NK-92 treated with Interleukin-12 subunit alpha and Interleukin-12 subunit beta, amount 100 ng/mL, for 24 hours (cell line): ENCODE measurements at regions not wholly inside any gene's neighbourhood (a gene's known extent, or its start where the extent isn't known, plus 50 kb on each side); places are given as distances from the start of the nearest gene placed in this dataset.
"Not testable (repeated sequence)": the region's sequence is repeated elsewhere in the genome, so short reads cannot be mapped to it uniquely, and the experiment has no call there.

Experiments
- DNase-seq: peaks from one replicate; lab custom pipeline; 2025; lab: John Stamatoyannopoulos, UW

DNA sequence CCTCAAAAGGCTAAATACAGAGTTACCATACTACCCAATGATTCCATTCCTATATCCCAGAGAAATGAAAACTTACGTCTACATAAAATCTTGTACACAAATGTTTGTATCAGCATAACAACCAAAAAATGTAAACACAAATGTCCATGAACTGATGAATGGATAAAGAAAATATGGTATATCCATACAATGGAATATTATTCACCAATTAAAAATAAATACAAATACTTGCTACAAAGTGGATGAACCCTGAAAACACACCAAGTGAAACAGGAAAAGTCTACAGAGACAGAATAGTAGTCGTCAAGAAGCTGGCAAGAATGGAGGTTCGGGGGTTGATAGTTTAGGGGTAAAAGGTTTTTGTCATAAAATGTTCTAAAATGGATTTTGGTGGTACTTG is 54.0 kb upstream of the ANKRD28 start:
- DNase-seq: no peak

DNA sequence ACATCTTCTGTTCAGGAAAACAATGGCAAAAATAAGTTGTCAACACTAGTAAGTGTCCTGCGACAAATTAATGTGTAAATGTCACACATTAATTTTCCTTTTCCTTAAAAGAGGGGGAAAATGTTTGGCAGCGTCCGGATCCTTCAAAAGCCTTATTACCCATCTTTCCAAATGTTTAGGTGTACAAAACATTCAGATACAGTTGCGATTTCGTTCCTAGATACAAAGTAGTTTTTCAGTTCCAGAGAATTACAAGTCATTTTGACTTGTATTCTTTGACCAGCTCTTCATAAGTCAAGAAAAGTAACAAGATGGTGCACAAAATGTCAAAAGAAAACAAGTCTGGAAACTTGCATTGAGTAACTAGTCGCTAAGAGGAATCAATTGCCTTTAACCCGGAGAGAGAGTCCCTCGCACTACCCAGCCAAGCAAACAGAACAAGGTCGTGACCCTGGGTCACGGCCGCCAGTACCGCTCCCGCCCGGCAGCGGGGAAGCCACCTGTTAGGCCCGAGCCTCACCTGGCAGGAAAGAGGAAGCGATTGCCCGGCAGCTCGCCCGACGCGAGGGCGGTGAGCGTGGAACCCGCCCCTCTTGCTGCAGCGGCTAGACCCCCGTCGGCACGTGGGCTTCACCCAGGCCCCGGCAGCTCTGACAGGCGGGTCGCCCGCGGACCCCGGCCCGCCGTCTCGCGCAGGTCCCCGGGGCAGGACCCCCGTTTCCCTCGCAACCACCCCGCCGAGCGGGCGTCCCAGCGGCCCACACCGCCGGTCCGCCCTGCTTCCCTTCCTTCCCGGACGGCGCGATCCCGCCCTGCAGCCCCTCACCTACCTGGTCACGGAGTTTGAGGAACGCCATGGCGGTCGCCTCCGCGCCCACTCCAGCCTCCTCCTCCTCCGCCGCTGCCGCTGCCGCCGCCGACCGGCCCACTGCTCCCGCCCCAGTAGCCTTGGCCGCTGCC is 61.0 kb upstream of the ANKRD28 start:
- peak; percentile 44 for DNase-seq

- DNase-seq: peak; percentile 76
Measured at GRCh38 chr3:15859507-15860013, 61.8 kb upstream of the ANKRD28 start.

GRCh38 chr3:15860014-15860934 is 62.5 kb upstream of the ANKRD28 start:
- DNase-seq: peak; percentile 76

GRCh38 chr3:15861163-15861562 is 63.4 kb upstream of the ANKRD28 start:
- no peak for DNase-seq

GRCh38 chr3:15872807-15873206 is 75.0 kb upstream of the ANKRD28 start:
- DNase-seq: no peak

- DNase-seq: no peak
Measured at GRCh38 chr3:15873415-15873814, 75.6 kb upstream of the ANKRD28 start.

DNA sequence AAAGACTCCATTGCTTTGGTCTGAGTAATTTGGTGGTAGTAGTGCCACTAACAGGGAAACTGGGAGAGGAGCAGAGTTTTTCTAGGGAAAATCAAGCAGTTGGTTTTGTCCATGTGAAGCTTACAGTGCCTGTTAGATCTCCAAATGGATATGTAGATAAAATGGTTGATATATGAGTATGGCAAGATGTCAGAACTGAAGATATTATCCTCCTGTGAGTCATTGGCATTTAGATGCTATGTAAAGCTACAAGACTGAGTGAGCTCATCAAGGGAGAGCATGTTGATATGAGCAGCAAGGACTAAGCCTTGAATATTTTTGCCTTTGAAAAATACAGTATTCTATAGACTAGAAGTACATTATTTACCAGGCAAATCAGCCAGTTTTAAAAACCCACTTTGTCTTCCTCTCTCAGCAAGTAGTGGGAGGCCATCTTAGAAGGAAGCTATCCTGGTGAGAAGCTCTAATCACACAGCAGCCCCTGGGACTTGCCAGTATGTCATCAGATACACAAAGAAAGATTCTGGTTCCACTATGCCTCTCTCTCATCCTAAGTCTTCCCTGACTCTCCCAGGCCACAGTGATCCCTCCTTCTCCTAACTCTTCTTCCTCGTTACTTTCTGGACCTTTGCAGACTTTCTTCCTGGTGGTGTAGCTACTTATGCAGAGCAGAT is 77.4 kb upstream of the ANKRD28 start:
- no peak for DNase-seq

DNA sequence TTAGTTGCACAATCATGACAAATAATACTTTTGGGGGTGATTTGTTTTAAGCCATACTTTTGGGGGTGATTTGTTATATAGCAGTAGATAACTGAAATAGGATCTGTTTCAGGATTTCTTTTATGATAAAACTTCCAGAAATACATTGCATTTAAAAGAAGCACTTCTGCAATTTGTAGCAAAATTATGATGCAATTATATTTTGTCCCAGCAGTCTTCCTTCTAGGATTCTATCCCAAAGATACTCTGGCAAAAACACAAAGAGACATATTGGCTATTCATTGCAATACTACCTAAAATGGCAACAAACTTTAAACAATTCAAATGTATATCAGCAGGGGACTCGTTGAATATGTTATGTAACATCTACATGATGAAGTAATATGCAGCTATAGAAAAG is 78.9 kb upstream of the ANKRD28 start:
- DNase-seq: no peak

- DNase-seq: no peak
Measured at GRCh38 chr3:15877813-15878212, 80.0 kb upstream of the ANKRD28 start.

- not testable (repeated sequence) for DNase-seq
Measured at GRCh38 chr3:15879787-15880186, 82.0 kb upstream of the ANKRD28 start.

DNA sequence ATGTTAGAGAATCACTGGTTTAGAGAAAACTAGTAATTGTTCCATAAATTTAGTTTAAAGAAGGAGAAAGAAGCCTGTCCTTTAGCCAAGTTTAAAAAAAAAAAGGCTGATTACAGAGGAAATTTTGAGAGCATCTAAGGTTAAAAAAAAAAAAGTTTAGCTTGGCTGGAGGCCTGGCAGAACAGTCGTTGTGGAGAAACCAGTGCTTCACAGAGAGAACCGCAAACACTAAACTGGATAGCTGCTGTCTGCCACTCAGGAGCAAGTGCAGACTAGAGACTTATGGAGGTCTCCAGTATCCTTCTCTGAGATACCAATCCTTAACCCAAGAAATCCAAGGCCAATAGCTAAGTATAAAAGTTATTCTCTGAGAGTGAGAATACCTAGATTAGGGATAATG is 84.8 kb upstream of the ANKRD28 start:
- no peak for DNase-seq

GRCh38 chr3:15884132-15884531 is 86.4 kb upstream of the ANKRD28 start:
- no peak for DNase-seq

- DNase-seq: no peak
Measured at GRCh38 chr3:15886521-15886920, 88.7 kb upstream of the ANKRD28 start.

DNA sequence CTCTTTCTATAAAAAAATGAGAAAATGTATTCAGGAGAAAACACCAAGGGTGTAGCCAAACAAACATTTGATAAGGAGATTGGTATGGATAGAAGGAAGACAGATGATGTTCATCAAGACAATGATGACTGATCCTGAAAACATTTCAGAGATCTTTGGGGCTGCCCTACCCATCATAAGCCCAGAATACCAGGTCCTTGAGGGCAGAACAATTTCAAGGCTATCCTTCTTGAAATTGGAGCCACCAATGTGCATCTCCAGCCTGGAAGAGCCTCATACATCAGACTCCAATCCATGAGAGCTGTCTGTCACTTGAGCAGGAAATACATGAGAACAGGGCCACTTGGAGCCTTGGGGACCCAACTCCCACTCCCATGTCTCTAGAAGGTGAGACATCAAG is 89.5 kb upstream of the ANKRD28 start:
- DNase-seq: no peak

- no peak for DNase-seq
Measured at GRCh38 chr3:15889936-15890335, 92.2 kb upstream of the ANKRD28 start.

DNA sequence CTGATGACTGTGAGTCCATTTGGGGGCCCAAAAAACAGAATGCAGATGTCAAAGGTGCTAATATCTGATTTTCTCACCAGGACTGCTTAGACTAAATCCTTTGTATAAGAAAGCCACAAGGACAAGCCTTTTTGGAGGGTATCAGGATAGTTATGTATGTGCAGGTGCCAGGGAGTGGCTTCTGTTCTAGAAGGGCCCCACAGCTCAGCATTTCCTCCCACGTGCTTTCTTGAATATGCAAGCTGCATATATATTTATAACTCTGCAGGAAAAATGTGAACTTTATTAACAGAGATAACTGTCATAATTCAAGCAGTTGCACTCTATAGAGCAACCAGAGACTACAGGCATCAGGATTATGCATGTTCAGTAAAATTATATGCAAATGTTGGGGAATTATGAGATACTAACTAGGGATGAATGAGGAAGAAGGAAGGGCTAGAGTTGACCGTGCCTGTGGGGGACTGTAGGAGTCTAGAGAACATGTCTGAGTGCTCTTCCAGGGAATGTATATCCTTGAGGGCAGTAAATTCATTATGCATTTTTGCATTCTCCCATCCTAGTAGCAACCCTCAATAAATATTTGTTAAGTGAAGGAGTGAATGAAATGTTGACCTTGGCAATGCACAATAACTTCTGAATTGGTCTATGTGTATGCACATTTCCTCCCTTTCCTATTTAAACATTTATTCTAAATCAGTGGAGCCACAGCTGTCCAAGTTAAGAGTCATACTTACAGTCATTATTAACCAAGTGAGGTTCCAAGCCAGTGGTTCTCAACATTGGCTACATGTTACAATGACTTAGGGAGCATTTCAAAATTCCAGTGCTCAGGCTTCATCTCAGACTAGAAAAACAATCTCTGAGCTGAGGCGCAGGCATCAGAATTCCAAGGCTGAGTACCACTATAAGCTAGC is 94.8 kb upstream of the ANKRD28 start:
- no peak for DNase-seq

- DNase-seq: no peak
Measured at GRCh38 chr3:15894382-15894781, 96.6 kb upstream of the ANKRD28 start.

GRCh38 chr3:15896500-15896899 is 98.7 kb upstream of the ANKRD28 start:
- no peak for DNase-seq

DNA sequence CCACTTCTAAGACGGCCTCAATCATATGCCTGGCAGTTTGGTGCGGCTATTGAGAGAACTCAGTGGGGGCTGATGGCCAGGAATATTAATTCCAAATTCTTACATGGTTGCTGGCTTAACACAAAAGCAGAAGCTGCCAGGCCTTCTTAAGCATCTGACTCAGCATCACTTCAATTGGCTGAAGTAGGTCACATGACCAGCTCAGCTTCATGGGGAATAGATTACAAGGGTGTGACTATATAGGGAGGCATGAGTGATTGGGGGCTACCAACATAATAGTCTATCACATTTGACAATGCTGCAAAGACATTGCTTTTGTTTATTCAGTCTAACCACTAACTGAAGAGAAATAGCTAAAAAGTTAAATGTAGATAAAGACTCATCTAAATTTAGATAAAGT is 101.6 kb upstream of the ANKRD28 start:
- no peak for DNase-seq

DNA sequence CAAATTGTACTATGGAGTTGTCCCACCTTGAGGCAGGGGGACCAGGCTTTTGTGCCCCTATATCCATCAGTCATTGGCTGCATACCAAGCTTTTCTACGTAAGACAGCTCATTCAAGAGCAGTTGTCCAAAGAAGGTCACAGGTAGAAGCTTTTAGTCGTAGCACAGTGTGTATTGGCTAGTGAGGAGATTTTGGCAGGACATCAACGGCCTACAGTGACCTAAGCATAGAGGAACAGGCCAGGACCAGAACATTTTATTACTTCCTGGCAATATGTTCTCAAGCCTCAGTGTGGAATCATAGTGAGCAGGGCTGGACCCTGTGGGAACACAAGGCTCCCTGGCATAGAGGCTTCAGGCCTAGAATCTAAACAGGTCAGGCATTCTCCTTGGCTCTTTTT is 105.4 kb upstream of the ANKRD28 start:
- no peak for DNase-seq
